Astrocyte of the hippocampus (primary cell): ENCODE measurements at regions not wholly inside any gene's neighbourhood (a gene's known extent, or its start where the extent isn't known, plus 50 kb on each side); places are given as distances from the start of the nearest gene placed in this dataset.
"Not testable (repeated sequence)": the region's sequence is repeated elsewhere in the genome, so short reads cannot be mapped to it uniquely, and the experiment has no call there.

Experiments
- DNase-seq: peaks from one replicate; pipeline ENCODE4 v3.0.0; 2011; ENCODE audit warnings: low read depth, low spot score

- no peak for DNase-seq
These were observed 50.2 kb upstream of the HIVEP1 start for GRCh38 chr6:11961923-11962322.

GRCh38 chr6:11960909-11961779, 51.0 kb upstream of the HIVEP1 start:
- DNase-seq: no peak

GRCh38 chr6:11956781-11957180, 55.3 kb upstream of the HIVEP1 start:
- no peak for DNase-seq

GRCh38 chr6:11953641-11954040, 58.5 kb upstream of the HIVEP1 start:
- no peak for DNase-seq

- no peak for DNase-seq
These were observed 59.8 kb upstream of the HIVEP1 start for GRCh38 chr6:11952316-11952715.

- DNase-seq: no peak
These were observed 60.2 kb upstream of the HIVEP1 start for GRCh38 chr6:11951868-11952267.

- no peak for DNase-seq
These were observed 62.0 kb upstream of the HIVEP1 start for GRCh38 chr6:11950109-11950508.

GRCh38 chr6:11947575-11947974, 64.5 kb upstream of the HIVEP1 start:
- DNase-seq: no peak

- no peak for DNase-seq
These were observed 65.0 kb upstream of the HIVEP1 start for GRCh38 chr6:11947063-11947462.

- no peak for DNase-seq
These were observed 68.0 kb upstream of the HIVEP1 start for GRCh38 chr6:11944111-11944510.

GRCh38 chr6:11943060-11943459, 69.1 kb upstream of the HIVEP1 start:
- no peak for DNase-seq

- no peak for DNase-seq
These were observed 69.8 kb upstream of the HIVEP1 start for GRCh38 chr6:11942185-11942864.

- not testable (repeated sequence) for DNase-seq
These were observed 71.5 kb upstream of the HIVEP1 start for GRCh38 chr6:11940532-11941166.

GRCh38 chr6:11938285-11938890, 73.7 kb upstream of the HIVEP1 start:
- no peak for DNase-seq

- DNase-seq: no peak
These were observed 77.5 kb upstream of the HIVEP1 start for GRCh38 chr6:11934638-11935037.

- DNase-seq: not testable (repeated sequence)
These were observed 79.2 kb upstream of the HIVEP1 start for GRCh38 chr6:11932892-11933291.

GRCh38 chr6:11931296-11932035, 80.6 kb upstream of the HIVEP1 start:
- no peak for DNase-seq

- DNase-seq: not testable (repeated sequence)
These were observed 81.3 kb upstream of the HIVEP1 start for GRCh38 chr6:11930834-11931233.

GRCh38 chr6:11930240-11930639, 81.9 kb upstream of the HIVEP1 start:
- DNase-seq: no peak

GRCh38 chr6:11929241-11929835, 82.8 kb upstream of the HIVEP1 start:
- DNase-seq: no peak
